Body of pancreas (tissue), 4 donors: ENCODE measurements at regions not wholly inside any gene's neighbourhood (a gene's known extent, or its start where the extent isn't known, plus 50 kb on each side); places are given as distances from the start of the nearest gene placed in this dataset.
"Not testable (repeated sequence)": the region's sequence is repeated elsewhere in the genome, so short reads cannot be mapped to it uniquely, and the experiment has no call there.

ENCODE experiments used
- ATAC-seq: fragments of 150-250 bp; one replicate; pipeline ENCODE4 v1.9.1; 2016
- DNase-seq, 4 donors: peaks; one replicate each; pipeline ENCODE4 v3.0.0-alpha.2; 2019
- H3K27ac ChIP-seq, 4 donors: fragments of 200-600 bp; sonication (generic); 1 replicate in 3 of 4; 2 replicates in 1 of 4; pipeline versions ENCODE4 v1.5.1 to v1.6.1; 2016 to 2019; ENCODE audit warnings: mild to moderate bottlenecking in 1 of 4, mixed read lengths in 1 of 4, moderate library complexity in 1 of 4
- H3K27me3 ChIP-seq, 2 donors: fragments of 200-600 bp; sonication (generic); one replicate each; pipeline ENCODE4 v1.6.0; 2016; ENCODE audit warnings: mild to moderate bottlenecking in 1 of 2
- H3K36me3 ChIP-seq, 2 donors: fragments of 200-600 bp; sonication (generic); replicated peaks in 1 of 2; 2 replicates each; pipeline ENCODE4 v1.5.1; 2016; ENCODE audit warnings: low read depth in 2 of 2; ENCODE audit not compliant: insufficient read depth in 1 of 2
- H3K4me1 ChIP-seq: fragments of 200-600 bp; sonication (generic); one replicate; pipeline ENCODE4 v1.6.0; 2016
- H3K4me3 ChIP-seq, 2 donors: fragments of 200-600 bp; sonication (generic); 1 replicate in 1 of 2; 2 replicates in 1 of 2; pipeline ENCODE4 v1.5.1; 2016 to 2019
- H3K9me3 ChIP-seq, 3 donors: fragments of 200-600 bp; sonication (generic); 1 replicate in 2 of 3; 2 replicates in 1 of 3; pipeline ENCODE4 v1.5.1; 2016
- WGBS, 2 donors: methylation state at CpG; one replicate each; pipeline ENCODE4 v1.1.5; 2017; 5-methylcytosine and 5-hydroxymethylcytosine counted together
- intact Hi-C: fragments of 100-400 bp; cut with DNase I; formaldehyde crosslinking; loops from one replicate; pipeline ENCODE4 v1.15.1; 2023

DNA sequence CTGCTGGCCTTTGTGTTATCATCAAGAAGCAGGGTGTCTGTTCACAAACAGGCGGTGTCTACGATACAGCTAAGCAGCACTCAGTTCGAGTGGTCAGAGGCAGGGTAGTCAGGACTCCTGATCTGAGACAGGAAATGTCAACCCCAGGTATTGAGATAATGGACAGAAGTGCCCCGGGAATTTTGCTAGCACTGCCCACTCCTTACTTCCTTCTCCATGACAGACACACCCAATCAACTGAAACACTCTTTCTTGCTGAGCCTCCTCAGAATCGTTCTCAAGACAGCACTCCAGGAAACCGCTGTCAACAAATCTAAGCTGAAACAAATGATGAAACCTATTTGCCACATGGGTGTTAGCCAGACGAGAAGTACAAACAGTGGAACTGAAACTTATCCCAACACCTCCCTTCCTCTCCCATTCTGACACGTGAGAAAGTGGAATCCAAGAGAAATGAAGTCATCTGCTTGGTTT lies 109.3 kb downstream of the GTF2IRD2B start:
- no CpG with 5 or more reads among the region's 8 CpGs for WGBS, 2 donors
- H3K4me1 ChIP-seq, H3K9me3 ChIP-seq, intact Hi-C loops, DNase-seq, H3K4me3 ChIP-seq, H3K36me3 ChIP-seq, H3K27ac ChIP-seq, H3K27me3 ChIP-seq: not testable (repeated sequence)
- ATAC-seq, result peak; percentile 27

DNA sequence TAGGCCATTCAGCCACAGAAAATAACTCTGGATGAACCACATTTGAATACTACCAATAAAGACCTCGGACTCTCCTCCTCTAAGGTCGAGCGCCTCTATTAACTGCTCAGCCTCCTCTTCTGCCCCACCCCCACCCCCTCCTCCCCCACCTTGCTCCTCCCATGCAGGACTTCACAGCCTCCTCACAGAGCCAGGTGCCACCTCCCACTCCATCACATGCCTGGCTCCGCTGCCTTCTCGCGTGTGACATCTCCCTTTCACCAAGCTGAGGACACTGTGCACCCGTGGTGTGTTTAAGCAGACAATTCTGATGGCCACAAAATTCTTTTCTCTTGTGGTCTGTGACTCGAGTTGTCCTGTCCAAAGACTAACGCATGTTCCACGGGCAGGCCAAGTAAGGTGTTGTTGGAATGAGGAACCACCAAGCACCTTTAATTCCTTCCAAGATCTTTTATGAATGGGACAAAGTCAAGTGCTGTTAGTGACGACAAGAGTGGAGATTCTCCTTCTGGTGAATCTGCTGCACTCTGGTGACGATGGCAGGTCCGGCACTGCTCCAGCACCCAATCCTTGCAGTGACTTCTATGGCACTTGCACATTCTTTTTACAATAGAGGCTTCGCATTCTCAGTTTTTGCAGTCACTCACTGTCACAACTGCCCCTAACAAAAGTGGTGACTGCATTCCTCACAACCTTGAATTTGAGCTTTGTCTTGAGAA lies 113.1 kb downstream of the GTF2IRD2B start:
- DNase-seq, H3K27me3 ChIP-seq, ATAC-seq, intact Hi-C loops, H3K4me1 ChIP-seq, H3K9me3 ChIP-seq, H3K36me3 ChIP-seq, H3K4me3 ChIP-seq, H3K27ac ChIP-seq: not testable (repeated sequence)
- no CpG with 5 or more reads among the region's 14 CpGs for WGBS, 2 donors

DNA sequence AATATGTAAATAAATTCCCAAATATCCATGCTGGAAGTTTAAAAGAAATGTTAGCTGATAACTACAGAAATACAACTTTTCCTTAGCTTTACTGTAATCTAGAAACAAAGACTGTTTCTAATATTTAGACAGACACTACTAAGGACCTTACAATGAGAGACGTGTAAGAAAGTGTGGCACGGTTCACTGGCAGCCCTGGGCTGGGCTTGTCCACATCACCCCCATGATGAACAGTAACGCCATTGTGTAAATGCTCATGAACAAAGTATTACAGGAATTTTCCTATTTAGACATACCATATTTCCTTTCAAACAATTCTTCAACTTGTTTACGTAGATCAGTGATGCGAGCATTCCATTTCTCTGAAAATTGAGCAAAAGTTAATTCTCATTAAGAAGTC lies 123.1 kb downstream of the GTF2IRD2B start:
- H3K4me1 ChIP-seq, H3K27ac ChIP-seq, ATAC-seq, H3K4me3 ChIP-seq, H3K36me3 ChIP-seq, H3K9me3 ChIP-seq, H3K27me3 ChIP-seq, DNase-seq, intact Hi-C loops: not testable (repeated sequence)
- no CpG with 5 or more reads among the region's 5 CpGs for WGBS, 2 donors

DNA sequence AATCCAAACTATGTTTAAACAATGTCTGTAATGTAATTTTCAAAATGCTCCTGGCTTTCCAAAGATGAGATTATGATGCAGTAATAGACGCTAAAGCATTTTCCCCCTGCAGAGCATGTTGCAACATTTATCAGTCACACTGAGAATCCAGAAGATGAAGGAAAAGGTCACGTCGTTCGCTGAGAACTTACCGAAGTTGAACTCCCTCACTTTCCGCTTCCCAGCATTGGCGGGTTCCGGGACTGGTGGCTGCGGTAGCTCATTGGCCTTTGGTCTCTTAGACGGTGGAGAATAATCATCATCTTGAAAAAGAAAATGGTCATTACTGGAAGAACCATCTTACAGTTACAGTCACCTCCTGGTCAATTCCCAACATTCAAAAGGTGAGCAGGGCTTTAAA lies 124.6 kb downstream of the GTF2IRD2B start:
- WGBS, 2 donors, result no CpG with 5 or more reads among the region's 10 CpGs
- H3K4me3 ChIP-seq, H3K27me3 ChIP-seq, H3K27ac ChIP-seq, DNase-seq, H3K36me3 ChIP-seq, H3K4me1 ChIP-seq, H3K9me3 ChIP-seq, intact Hi-C loops, ATAC-seq: not testable (repeated sequence)

DNA sequence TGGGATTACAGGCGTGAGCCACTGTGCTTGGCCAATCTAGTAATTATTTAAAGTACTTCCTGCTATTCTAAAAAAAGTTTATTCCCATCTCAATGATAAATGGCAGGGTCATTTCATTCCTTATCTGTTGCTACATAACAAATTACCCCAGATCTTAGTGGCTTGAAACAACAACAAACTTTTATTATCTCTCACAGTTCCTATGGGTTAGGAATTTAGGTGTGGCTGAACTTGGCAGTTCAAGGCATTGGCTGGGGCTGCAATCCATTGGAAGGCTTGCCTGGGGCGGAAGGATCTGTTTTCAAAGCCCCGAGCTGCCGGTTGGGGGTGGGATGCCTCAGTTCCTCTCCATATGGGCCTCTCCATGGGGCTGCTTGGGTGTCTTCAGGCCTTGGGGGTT lies 133.7 kb downstream of the GTF2IRD2B start:
- H3K36me3 ChIP-seq, intact Hi-C loops, H3K9me3 ChIP-seq, H3K4me1 ChIP-seq, H3K27ac ChIP-seq, H3K27me3 ChIP-seq, H3K4me3 ChIP-seq, DNase-seq: not testable (repeated sequence)
- WGBS, 2 donors, result no CpG with 5 or more reads among the region's 4 CpGs
- peak; percentile 81 for ATAC-seq

DNA sequence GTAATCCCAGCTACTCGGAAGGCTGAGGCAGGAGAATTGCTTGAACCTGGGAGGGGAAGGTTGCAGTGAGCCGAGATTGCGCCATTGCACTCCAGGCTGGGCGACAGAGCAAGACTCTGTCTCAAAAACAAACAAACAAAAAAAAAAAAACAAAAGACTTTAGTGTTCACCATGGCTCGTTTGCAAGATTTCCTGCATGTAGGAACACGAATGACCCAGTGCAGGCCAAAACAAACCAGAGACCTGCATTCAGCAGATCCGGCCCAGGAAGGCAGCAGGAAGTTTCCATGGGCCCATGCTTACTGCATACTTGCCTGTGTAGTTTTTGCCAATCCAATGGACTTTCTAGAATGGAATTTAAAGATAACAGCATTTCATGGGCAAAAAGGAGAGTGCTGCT lies 137.2 kb downstream of the GTF2IRD2B start:
- H3K27me3 ChIP-seq, DNase-seq, H3K27ac ChIP-seq, H3K9me3 ChIP-seq, H3K36me3 ChIP-seq, ATAC-seq, H3K4me1 ChIP-seq, H3K4me3 ChIP-seq, intact Hi-C loops: not testable (repeated sequence)
- 39% methylated on average over 3 of the region's 7 CpGs; no CpG with 5 or more reads in 1 of the 2 donors for WGBS, 2 donors

DNA sequence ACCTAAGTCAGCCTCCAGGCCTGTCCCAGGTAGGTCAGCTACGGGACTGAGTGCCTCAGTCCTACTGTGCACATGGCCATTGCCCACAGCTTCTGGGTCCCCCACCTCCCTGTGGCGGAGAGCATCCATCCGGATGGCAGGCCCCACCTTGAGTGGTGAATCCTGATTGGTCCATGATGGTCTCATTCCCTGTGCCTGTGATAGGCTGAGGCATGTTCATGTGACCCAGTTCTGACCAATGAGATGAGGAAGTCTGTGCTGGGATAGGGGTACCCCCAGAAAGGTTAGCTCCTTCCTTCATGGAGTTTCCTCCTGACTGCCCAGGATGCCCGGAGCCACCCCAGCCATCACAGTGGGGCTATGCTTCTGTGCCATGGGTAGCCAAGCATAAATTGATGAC lies 138.2 kb downstream of the GTF2IRD2B start:
- ATAC-seq, H3K4me1 ChIP-seq, intact Hi-C loops, DNase-seq, H3K27ac ChIP-seq, H3K27me3 ChIP-seq, H3K36me3 ChIP-seq, H3K9me3 ChIP-seq, H3K4me3 ChIP-seq: not testable (repeated sequence)
- no CpG with 5 or more reads among the region's 4 CpGs for WGBS, 2 donors

DNA sequence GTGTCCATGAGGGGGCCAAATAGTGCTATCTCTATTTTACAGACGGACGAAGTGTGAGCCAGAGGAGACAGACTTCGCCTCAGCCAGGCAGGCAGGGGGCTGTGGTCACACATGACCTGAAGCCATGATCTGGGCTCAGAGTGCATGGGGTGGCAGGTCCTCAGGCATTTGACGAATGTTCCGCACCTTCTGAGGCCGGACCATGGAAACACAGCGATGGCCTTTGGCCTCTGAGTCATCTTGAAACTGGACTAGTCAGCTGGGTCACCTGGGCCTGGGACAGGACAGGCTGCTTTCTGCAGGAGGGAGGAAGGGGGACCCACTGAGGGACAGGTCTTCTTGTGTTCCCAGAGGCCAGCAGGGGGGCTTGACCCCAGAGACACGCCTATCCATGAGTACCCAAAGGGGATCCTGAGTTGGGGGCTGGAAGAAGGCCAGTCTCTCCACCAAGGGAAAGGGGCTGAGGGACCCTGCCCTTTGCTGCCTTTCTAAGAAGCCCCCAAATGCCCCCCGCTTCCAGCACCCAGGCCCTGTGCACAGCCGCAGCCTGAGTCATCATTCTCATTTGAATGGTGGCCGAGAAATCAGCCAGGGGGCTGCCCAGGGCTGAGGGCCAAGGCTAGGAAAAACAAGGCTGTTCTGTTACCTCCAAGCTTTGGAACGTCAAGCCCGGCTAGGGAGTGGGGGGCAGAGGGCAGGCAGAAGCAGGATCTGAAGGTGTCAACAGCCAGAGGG lies 142.9 kb downstream of the GTF2IRD2B start:
- ATAC-seq, result peak; percentile 22
- H3K4me1 ChIP-seq, H3K36me3 ChIP-seq, intact Hi-C loops, H3K27me3 ChIP-seq, DNase-seq, H3K9me3 ChIP-seq, H3K27ac ChIP-seq, H3K4me3 ChIP-seq: not testable (repeated sequence)
- WGBS, 2 donors, result no CpG with 5 or more reads among the region's 13 CpGs

DNA sequence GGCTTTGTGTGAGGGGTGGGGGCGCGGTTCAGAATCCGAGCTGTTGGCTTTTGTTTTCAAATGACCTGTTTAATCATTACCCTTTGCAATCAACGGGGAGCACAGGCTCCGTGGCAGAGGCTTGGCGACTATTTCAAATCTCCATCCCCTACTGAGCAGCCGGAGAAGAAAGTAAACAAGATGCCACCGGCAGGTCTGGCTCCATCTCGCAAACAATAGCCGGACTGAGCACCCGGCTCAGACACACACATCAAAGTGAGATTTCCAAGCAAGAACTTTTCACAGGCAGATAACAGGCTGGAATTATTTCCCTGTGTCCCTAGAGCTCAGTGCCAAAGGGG lies 143.4 kb downstream of the GTF2IRD2B start:
- H3K27ac ChIP-seq, H3K4me1 ChIP-seq, H3K27me3 ChIP-seq, H3K4me3 ChIP-seq, DNase-seq, H3K9me3 ChIP-seq, H3K36me3 ChIP-seq, intact Hi-C loops: not testable (repeated sequence)
- no CpG with 5 or more reads among the region's 11 CpGs for WGBS, 2 donors
- ATAC-seq, result peak; percentile 23
